Gastroesophageal sphincter (tissue), 3 donors: ENCODE measurements at regions not wholly inside any gene's neighbourhood (a gene's known extent, or its start where the extent isn't known, plus 50 kb on each side); places are given as distances from the start of the nearest gene placed in this dataset.

ENCODE experiments used
- CTCF ChIP-seq, 4 experiments: fragments of 200-600 bp in 2 of 4; fragments of 450-650 bp in 2 of 4; sonication (generic) in 1 of 4; IDR thresholded peaks; one replicate each; pipeline ENCODE4 v1.5.1; 2017 to 2019; ENCODE audit warnings: antibody characterized with exemption in 4 of 4, mild to moderate bottlenecking in 2 of 4, moderate library complexity in 2 of 4
- POLR2AphosphoS5 ChIP-seq: sonication (generic); formaldehyde crosslinking; IDR thresholded peaks from one replicate; pipeline ENCODE4 v1.6.1; 2017; ENCODE audit warnings: antibody characterized with exemption

- TF ChIP-seq POLR2AphosphoS5: no peak
- TF ChIP-seq CTCF (IDR thresholded peaks at IDR 0.05): no peak
Observed at GRCh38 chr11:70915158-70915985, 337.0 kb downstream of the SHANK2 start.
